GM12891 (cell line): ENCODE measurements at regions not wholly inside any gene's neighbourhood (a gene's known extent, or its start where the extent isn't known, plus 50 kb on each side); places are given as distances from the start of the nearest gene placed in this dataset.

Experiments used
- DNase-seq: peaks from one replicate; pipeline ENCODE4 v3.0.0; 2011; ENCODE audit warnings: low spot score; ENCODE audit not compliant: insufficient read length
- FAIRE-seq: peaks from 2 replicates; lab custom pipeline; 2011; peaks lifted over from hg19 to GRCh38; lab: Jason Lieb, UNC
- PAX5 ChIP-seq: IDR thresholded peaks from 2 replicates; pipeline ENCODE4 v1.6.1; 2011; ENCODE audit warnings: low read length, moderate library complexity, mild to moderate bottlenecking; ENCODE audit not compliant: insufficient read depth, severe bottlenecking
- POLR2A ChIP-seq: IDR thresholded peaks from 2 replicates; pipeline ENCODE4 v1.6.1; 2011; ENCODE audit warnings: low read depth, low read length, control low read depth
- POLR2AphosphoS5 ChIP-seq: IDR thresholded peaks from 2 replicates; pipeline ENCODE4 v1.6.1; 2011; ENCODE audit warnings: low read depth, low read length, control low read depth
- POU2F2 ChIP-seq: IDR thresholded peaks from 2 replicates; pipeline ENCODE4 v1.6.1; 2011; ENCODE audit warnings: low read depth, mild to moderate bottlenecking, control low read depth, low read length, moderate library complexity
- SPI1 ChIP-seq: IDR thresholded peaks from 2 replicates; pipeline ENCODE4 v1.6.1; 2011; ENCODE audit warnings: low read depth, low read length, control low read depth
- TAF1 ChIP-seq: IDR thresholded peaks from 2 replicates; pipeline ENCODE4 v1.6.1; 2011; ENCODE audit warnings: low read depth, low read length, control low read depth

- TF ChIP-seq POLR2A (no peak), POU2F2 (no peak), SPI1 (no peak), PAX5 (no peak), POLR2AphosphoS5 (no peak), TAF1 (no peak)
- FAIRE-seq (no peak), DNase-seq (no peak)
These were observed 113.0 kb downstream of the LITAF start for GRCh38 chr16:11473728-11474127.

- FAIRE-seq (no peak), DNase-seq (no peak)
- no peak for TF ChIP-seq SPI1
- no peak for TF ChIP-seq POLR2AphosphoS5
- TF ChIP-seq POU2F2 = no peak
- TF ChIP-seq TAF1 = no peak
- TF ChIP-seq POLR2A = no peak
- TF ChIP-seq PAX5 = no peak
These were observed 112.0 kb downstream of the LITAF start for GRCh38 chr16:11474617-11475291.

GRCh38 chr16:11475896-11476630, 110.7 kb downstream of the LITAF start:
- DNase-seq (no peak), FAIRE-seq (no peak)
- TF ChIP-seq PAX5 (no peak), POLR2AphosphoS5 (no peak), TAF1 (no peak), POLR2A (no peak), POU2F2 (no peak), SPI1 (no peak)

GRCh38 chr16:11476676-11477075, 110.0 kb downstream of the LITAF start:
- TF ChIP-seq TAF1 = no peak
- TF ChIP-seq SPI1 = no peak
- TF ChIP-seq POU2F2 = no peak
- no peak for TF ChIP-seq POLR2AphosphoS5
- no peak for TF ChIP-seq POLR2A
- TF ChIP-seq PAX5 = no peak
- DNase-seq (no peak), FAIRE-seq (no peak)

GRCh38 chr16:11478431-11479119, 108.1 kb downstream of the LITAF start:
- DNase-seq (no peak), FAIRE-seq (no peak)
- no peak for TF ChIP-seq POU2F2
- TF ChIP-seq POLR2A = no peak
- TF ChIP-seq SPI1 = no peak
- no peak for TF ChIP-seq POLR2AphosphoS5
- TF ChIP-seq TAF1 = no peak
- no peak for TF ChIP-seq PAX5

GRCh38 chr16:11479916-11480315, 106.8 kb downstream of the LITAF start:
- TF ChIP-seq SPI1 (no peak), POLR2A (no peak), POU2F2 (no peak), PAX5 (no peak), POLR2AphosphoS5 (no peak), TAF1 (no peak)
- FAIRE-seq = no peak
- DNase-seq = no peak

- TF ChIP-seq POU2F2 (no peak), POLR2A (no peak), SPI1 (no peak), POLR2AphosphoS5 (no peak), PAX5 (no peak), TAF1 (no peak)
These were observed 106.1 kb downstream of the LITAF start for GRCh38 chr16:11480634-11481033.

GRCh38 chr16:11481987-11482386, 104.7 kb downstream of the LITAF start:
- TF ChIP-seq PAX5 (no peak), POLR2A (no peak), POLR2AphosphoS5 (no peak), TAF1 (no peak), SPI1 (no peak), POU2F2 (no peak)
- FAIRE-seq (no peak), DNase-seq (no peak)

More at GRCh38 chr16:11480634-11481033, 106.1 kb downstream of the LITAF start:
- FAIRE-seq (no peak), DNase-seq (no peak)

GRCh38 chr16:11482946-11483748, 103.6 kb downstream of the LITAF start:
- FAIRE-seq = no peak
- TF ChIP-seq PAX5 = no peak
- DNase-seq = no peak
